GM18867 (cell line): ENCODE measurements at regions not wholly inside any gene's neighbourhood (a gene's known extent, or its start where the extent isn't known, plus 50 kb on each side); places are given as distances from the start of the nearest gene placed in this dataset.
"Not testable (repeated sequence)": the region's sequence is repeated elsewhere in the genome, so short reads cannot be mapped to it uniquely, and the experiment has no call there.

Source experiments
- ATAC-seq: cut with Tn5 transposase; IDR thresholded peaks from one replicate; pipeline ENCODE4 v1.9.1; 2021; ENCODE audit warnings: mild to moderate bottlenecking, moderate library complexity; ENCODE audit not compliant: unreplicated experiment

- no peak for ATAC-seq
Observed at GRCh38 chr4:151519728-151520415, 110.9 kb downstream of the FHIP1A start.

- ATAC-seq: no peak
Observed at GRCh38 chr4:151522866-151523519, 114.0 kb downstream of the FHIP1A start.

GRCh38 chr4:151524610-151525009 is 115.6 kb downstream of the FHIP1A start:
- ATAC-seq: no peak

- not testable (repeated sequence) for ATAC-seq
Observed at GRCh38 chr4:151526489-151526888, 117.5 kb downstream of the FHIP1A start.

- no peak for ATAC-seq
Observed at GRCh38 chr4:151527699-151528098, 118.7 kb downstream of the FHIP1A start.

- ATAC-seq: no peak
Observed at GRCh38 chr4:151529187-151529586, 120.2 kb downstream of the FHIP1A start.

GRCh38 chr4:151530230-151530629 is 121.3 kb downstream of the FHIP1A start:
- no peak for ATAC-seq

GRCh38 chr4:151530783-151531182 is 121.8 kb downstream of the FHIP1A start:
- no peak for ATAC-seq

GRCh38 chr4:151532001-151532708 is 123.2 kb downstream of the FHIP1A start:
- ATAC-seq: no peak

- no peak for ATAC-seq
Observed at GRCh38 chr4:151534195-151534594, 125.2 kb downstream of the FHIP1A start.

- ATAC-seq: no peak
Observed at GRCh38 chr4:151535366-151535765, 126.4 kb downstream of the FHIP1A start.

GRCh38 chr4:151537687-151538086 is 128.7 kb downstream of the FHIP1A start:
- no peak for ATAC-seq

- no peak for ATAC-seq
Observed at GRCh38 chr4:151538963-151539362, 130.0 kb downstream of the FHIP1A start.

- ATAC-seq: no peak
Observed at GRCh38 chr4:151540728-151541388, 131.9 kb downstream of the FHIP1A start.

- ATAC-seq: no peak
Observed at GRCh38 chr4:151541389-151542071, 132.6 kb downstream of the FHIP1A start.

- ATAC-seq: no peak
Observed at GRCh38 chr4:151548708-151549107, 139.7 kb downstream of the FHIP1A start.

- not testable (repeated sequence) for ATAC-seq
Observed at GRCh38 chr4:151549378-151549777, 140.4 kb downstream of the FHIP1A start.

GRCh38 chr4:151553874-151554273 is 144.9 kb downstream of the FHIP1A start:
- no peak for ATAC-seq

GRCh38 chr4:151555151-151555945 is 146.4 kb downstream of the FHIP1A start:
- no peak for ATAC-seq

GRCh38 chr4:151558496-151559113 is 149.6 kb downstream of the FHIP1A start:
- ATAC-seq: no peak
